ENCODE measurements at regions not wholly inside any gene's neighbourhood (a gene's known extent, or its start where the extent isn't known, plus 50 kb on each side); places are given as distances from the start of the nearest gene placed in this dataset.
"Not testable (repeated sequence)": the region's sequence is repeated elsewhere in the genome, so short reads cannot be mapped to it uniquely, and the experiment has no call there.

- ChIA-PET CTCF (no interaction called here), POLR2A (ENCODE audit: low non-redundant PET) (no interaction called here)
- no peak for TF ChIP-seq CTCF (conservative IDR thresholded peaks at IDR 0.05; ENCODE audit: low read depth)
- no peak overlapping the region for H3K27ac ChIP-seq
- DNase-seq (ENCODE audit: low spot score), result no peak
These were observed 119.1 kb upstream of the AHI1 start for GRCh38 chr6:135616655-135617054.

GRCh38 chr6:135617222-135617621, 119.7 kb upstream of the AHI1 start:
- no peak for DNase-seq (ENCODE audit: low spot score)
- ChIA-PET POLR2A (ENCODE audit: low non-redundant PET) (no interaction called here), CTCF (interaction anchor here (0.5 kb wide), 1 partner anchor 520 kb away, joined by 3 read pairs; no protein-coding TSS in a partner anchor)
- no peak overlapping the region for H3K27ac ChIP-seq
- TF ChIP-seq CTCF (conservative IDR thresholded peaks at IDR 0.05; ENCODE audit: low read depth), result no peak

- CTCF ChIA-PET, result interaction anchor here (0.7 kb wide), 1 partner anchor 393 kb away, joined by 7 read pairs; no protein-coding TSS in a partner anchor
- no peak for TF ChIP-seq CTCF (conservative IDR thresholded peaks at IDR 0.05; ENCODE audit: low read depth)
- no peak for DNase-seq (ENCODE audit: low spot score)
These were observed 124.5 kb upstream of the AHI1 start for GRCh38 chr6:135622081-135622480.

GRCh38 chr6:135623979-135624378, 126.4 kb upstream of the AHI1 start:
- CTCF ChIA-PET, result interaction anchor here (0.7 kb wide), 1 partner anchor 21 kb away, joined by 3 read pairs; no protein-coding TSS in a partner anchor
- H3K27ac ChIP-seq, result no peak overlapping the region
- TF ChIP-seq CTCF (conservative IDR thresholded peaks at IDR 0.05; ENCODE audit: low read depth), result no peak
- POLR2A ChIA-PET (ENCODE audit: low non-redundant PET), result no interaction called here
- no peak for DNase-seq (ENCODE audit: low spot score)

More at GRCh38 chr6:135622081-135622480, 124.5 kb upstream of the AHI1 start:
- no peak overlapping the region for H3K27ac ChIP-seq
- POLR2A ChIA-PET (ENCODE audit: low non-redundant PET), result no interaction called here

- no peak overlapping the region for H3K27ac ChIP-seq
- ChIA-PET CTCF (interaction anchor here (0.7 kb wide), 1 partner anchor 22 kb away, joined by 3 read pairs; no protein-coding TSS in a partner anchor), POLR2A (ENCODE audit: low non-redundant PET) (no interaction called here)
- DNase-seq (ENCODE audit: low spot score), result no peak
- TF ChIP-seq CTCF (conservative IDR thresholded peaks at IDR 0.05; ENCODE audit: low read depth), result no peak
These were observed 127.1 kb upstream of the AHI1 start for GRCh38 chr6:135624402-135625295.

GRCh38 chr6:135626001-135626400, 128.5 kb upstream of the AHI1 start:
- CTCF ChIA-PET, result interaction anchor here (0.6 kb wide), 1 partner anchor 45 kb away, joined by 3 read pairs; no protein-coding TSS in a partner anchor
- DNase-seq (ENCODE audit: low spot score); H3K27ac ChIP-seq; POLR2A ChIA-PET (ENCODE audit: low non-redundant PET): not testable (repeated sequence)
